ENCODE measurements at regions not wholly inside any gene's neighbourhood (a gene's known extent, or its start where the extent isn't known, plus 50 kb on each side); places are given as distances from the start of the nearest gene placed in this dataset.

- TF ChIP-seq CTCF (IDR thresholded peaks at IDR 0.05 in 4 of 5, conservative IDR thresholded peaks at IDR 0.05 in 1 of 5) (no peak), POLR2A (IDR thresholded peaks at IDR 0.05) (no peak)
Measured at GRCh38 chr4:149961876-149962597, 116.2 kb upstream of the DCLK2 start.

All from gastrocnemius medialis (tissue), 4 donors.